Colonic mucosa (tissue), 4 donors: ENCODE measurements at regions not wholly inside any gene's neighbourhood (a gene's known extent, or its start where the extent isn't known, plus 50 kb on each side); places are given as distances from the start of the nearest gene placed in this dataset.

Experiments used
- DNase-seq: peaks from one replicate; pipeline ENCODE4 v3.0.0-alpha.2; 2020
- H3K27ac ChIP-seq: fragments of 200-600 bp; one replicate; pipeline ENCODE4 v1.8.0; 2021
- H3K27me3 ChIP-seq: fragments of 200-600 bp; one replicate; pipeline ENCODE4 v1.8.0; 2021
- H3K36me3 ChIP-seq: fragments of 200-600 bp; one replicate; pipeline ENCODE4 v1.8.0; 2021
- H3K4me1 ChIP-seq: fragments of 200-600 bp; one replicate; pipeline ENCODE4 v1.8.0; 2021; ENCODE audit warnings: mild to moderate bottlenecking
- H3K4me3 ChIP-seq: fragments of 200-600 bp; one replicate; pipeline ENCODE4 v1.8.0; 2021
- H3K9ac ChIP-seq, 2 donors: one replicate each; pipeline ENCODE4 v1.7.0; 2013; ENCODE audit warnings: control low read depth in 2 of 2, low read depth in 2 of 2, low read length in 2 of 2
- H3K9me3 ChIP-seq: fragments of 200-600 bp; one replicate; pipeline ENCODE4 v1.8.0; 2021
- intact Hi-C: fragments of 100-400 bp; cut with DNase I; formaldehyde crosslinking; loops from one replicate; pipeline ENCODE4 v1.14.1; 2022
- TF ChIP-seq, protein P1 (sequence below): fragments of 200-600 bp; IDR thresholded peaks from one replicate; pipeline ENCODE4 v1.8.0; 2022; ENCODE audit warnings: antibody characterized with exemption, mild to moderate bottlenecking
- donor health status: healthy.
- donor health status: DM: no; HTN: no; CAD: no.
- donor health status: DM: no; HTN: no; CAD: no.

DNA sequence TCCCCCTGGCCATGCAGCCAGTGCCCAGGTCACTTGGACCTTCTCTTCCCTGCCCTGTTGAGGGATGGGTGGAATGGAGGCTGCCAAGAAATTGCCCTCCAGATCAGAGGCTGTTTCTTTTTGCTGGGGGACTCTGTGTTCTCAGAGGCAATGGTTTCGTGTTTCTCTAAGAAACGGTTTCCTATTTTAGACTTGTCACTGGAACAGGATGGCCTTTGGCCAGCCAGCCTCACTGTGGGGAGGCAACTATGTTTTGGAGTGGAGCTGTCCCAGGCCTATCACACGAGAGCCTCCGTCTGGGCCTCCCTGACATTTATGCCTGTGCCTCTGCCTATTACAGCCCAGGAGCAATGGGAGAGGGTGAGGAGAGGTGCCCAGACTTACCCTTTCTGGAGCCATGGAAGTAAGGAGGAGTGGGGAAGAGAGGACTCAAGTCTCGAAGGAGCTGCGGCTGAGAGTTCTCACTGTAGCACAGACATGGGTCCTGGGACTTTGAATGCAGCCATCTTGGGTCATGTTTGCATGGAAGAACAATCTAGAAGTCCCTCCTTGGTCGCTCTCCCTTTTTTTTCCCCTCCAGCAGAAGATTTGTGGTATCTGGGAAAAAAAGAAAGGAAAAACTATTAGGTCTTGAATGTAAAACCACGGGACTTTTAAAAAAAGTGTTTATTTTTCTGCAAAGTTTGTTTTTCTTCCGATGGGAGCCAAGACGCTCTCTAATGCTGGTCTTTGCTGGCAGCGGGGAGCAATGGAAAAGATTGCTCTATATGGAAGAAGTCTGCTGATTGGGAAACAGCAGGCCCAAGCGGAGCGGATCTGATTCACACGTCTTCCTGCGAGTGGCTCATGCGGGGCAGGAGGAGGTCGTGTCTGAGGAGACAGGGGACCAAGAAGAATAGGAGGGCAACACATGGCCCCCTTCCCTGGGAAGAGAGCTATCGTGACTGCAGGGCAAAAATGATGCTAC lies 219.2 kb downstream of the FOXD2 start:
- Histone ChIP-seq H3K9ac (no peak overlapping the region), H3K27ac (no peak overlapping the region), H3K36me3 (no peaks in the 10 kb centered on the region), H3K4me3 (no peak overlapping the region), H3K4me1 (peaks cover 3% of the 10 kb centered on the region), H3K9me3 (no peaks in the 10 kb centered on the region), H3K27me3 (no peaks in the 10 kb centered on the region)
- TF ChIP-seq, protein P1, sequence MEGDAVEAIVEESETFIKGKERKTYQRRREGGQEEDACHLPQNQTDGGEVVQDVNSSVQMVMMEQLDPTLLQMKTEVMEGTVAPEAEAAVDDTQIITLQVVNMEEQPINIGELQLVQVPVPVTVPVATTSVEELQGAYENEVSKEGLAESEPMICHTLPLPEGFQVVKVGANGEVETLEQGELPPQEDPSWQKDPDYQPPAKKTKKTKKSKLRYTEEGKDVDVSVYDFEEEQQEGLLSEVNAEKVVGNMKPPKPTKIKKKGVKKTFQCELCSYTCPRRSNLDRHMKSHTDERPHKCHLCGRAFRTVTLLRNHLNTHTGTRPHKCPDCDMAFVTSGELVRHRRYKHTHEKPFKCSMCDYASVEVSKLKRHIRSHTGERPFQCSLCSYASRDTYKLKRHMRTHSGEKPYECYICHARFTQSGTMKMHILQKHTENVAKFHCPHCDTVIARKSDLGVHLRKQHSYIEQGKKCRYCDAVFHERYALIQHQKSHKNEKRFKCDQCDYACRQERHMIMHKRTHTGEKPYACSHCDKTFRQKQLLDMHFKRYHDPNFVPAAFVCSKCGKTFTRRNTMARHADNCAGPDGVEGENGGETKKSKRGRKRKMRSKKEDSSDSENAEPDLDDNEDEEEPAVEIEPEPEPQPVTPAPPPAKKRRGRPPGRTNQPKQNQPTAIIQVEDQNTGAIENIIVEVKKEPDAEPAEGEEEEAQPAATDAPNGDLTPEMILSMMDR: no peak
- no peak for DNase-seq
- intact Hi-C loops: no loop called here

DNA sequence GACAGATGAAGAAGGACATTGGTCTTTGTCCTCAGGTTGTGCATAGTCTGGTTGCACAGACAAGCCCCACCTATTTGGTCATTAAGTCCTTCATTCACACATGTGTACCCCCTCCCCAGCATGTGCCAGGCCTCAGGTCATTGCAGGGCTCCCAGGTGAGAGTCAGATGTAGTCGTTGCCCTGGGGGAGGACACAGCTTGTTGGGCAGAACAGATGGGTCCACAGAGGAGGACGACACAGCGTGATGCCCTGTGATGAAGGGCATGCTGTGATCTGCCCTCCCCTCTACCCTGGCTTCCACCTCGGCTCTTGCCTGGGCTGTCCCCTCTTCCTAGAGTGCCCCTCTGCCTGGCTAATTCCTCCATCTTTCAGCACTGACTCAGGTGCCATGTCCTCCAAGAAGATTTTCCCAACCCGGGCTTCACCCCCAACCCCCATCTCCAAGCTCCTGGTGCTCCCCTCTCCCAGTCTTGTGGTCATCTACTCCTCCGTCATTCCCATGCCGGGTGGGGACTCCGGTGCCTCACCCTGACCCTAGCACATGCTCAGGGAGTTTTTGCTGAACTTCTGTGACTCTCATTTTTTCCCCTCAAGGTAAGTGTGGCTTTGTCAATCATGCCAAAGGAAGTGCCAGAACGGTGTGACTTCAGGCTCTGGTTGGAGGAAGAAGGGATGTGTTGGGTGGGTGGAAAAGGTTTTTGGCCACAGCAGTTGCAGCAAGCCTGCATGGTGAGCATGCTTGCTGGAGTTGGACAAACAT lies 220.5 kb downstream of the FOXD2 start:
- TF ChIP-seq, protein P1: no peak
- Histone ChIP-seq H3K27ac (no peak overlapping the region), H3K9ac (no peak overlapping the region), H3K27me3 (no peaks in the 10 kb centered on the region), H3K4me3 (no peak overlapping the region), H3K4me1 (no peaks in the 10 kb centered on the region), H3K9me3 (no peaks in the 10 kb centered on the region), H3K36me3 (no peaks in the 10 kb centered on the region)
- intact Hi-C loops: no loop called here
- no peak for DNase-seq

DNA sequence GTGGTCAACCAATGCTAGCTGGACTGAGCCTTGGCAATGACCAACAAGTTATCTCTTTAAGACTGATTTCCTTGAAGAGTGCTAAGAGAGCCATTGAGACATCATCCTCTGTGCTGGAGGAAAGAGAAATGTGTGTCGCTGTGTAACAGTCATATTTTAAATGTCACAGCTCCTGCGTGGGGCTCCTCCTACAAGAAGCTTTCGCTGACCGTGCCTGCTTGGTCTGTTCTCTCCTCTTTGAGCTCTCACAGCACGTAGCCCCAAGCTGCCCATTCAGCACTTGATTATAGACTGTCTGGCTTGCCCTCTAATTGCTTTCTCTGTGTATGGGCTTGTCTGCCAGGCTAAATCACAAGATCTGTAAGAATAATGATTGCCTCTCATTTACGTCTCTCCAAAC lies 221.3 kb downstream of the FOXD2 start:
- DNase-seq: no peak
- Histone ChIP-seq H3K4me1 (no peaks in the 10 kb centered on the region), H3K9me3 (no peaks in the 10 kb centered on the region), H3K27ac (no peak overlapping the region), H3K27me3 (no peaks in the 10 kb centered on the region), H3K9ac (no peak overlapping the region), H3K4me3 (no peak overlapping the region), H3K36me3 (no peaks in the 10 kb centered on the region)
- TF ChIP-seq, protein P1: no peak
- intact Hi-C loops: no loop called here

DNA sequence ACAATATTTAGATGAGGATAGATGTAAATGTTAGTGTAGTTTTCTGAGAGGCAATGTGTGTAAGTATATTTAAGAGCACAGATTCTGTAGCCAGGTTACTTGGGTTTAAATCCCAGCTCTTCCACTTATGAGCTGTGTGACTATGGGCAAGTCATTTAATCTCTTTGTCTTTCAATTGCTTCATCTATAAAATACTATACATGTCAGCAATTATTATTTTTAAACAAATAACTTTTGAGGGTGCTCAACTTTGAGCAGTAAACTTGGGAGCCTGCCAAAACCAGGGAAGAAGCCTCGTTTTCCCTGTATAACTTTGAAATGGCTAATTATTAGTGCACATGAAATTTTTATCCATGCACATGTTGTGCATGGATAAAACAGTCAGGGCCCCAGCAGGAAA lies 222.8 kb downstream of the FOXD2 start:
- Histone ChIP-seq H3K27me3 (no peaks in the 10 kb centered on the region), H3K36me3 (no peaks in the 10 kb centered on the region), H3K4me3 (no peak overlapping the region), H3K4me1 (no peaks in the 10 kb centered on the region), H3K9me3 (no peaks in the 10 kb centered on the region), H3K9ac (no peak overlapping the region), H3K27ac (no peak overlapping the region)
- TF ChIP-seq, protein P1: no peak
- DNase-seq: no peak
- intact Hi-C loops: no loop called here

DNA sequence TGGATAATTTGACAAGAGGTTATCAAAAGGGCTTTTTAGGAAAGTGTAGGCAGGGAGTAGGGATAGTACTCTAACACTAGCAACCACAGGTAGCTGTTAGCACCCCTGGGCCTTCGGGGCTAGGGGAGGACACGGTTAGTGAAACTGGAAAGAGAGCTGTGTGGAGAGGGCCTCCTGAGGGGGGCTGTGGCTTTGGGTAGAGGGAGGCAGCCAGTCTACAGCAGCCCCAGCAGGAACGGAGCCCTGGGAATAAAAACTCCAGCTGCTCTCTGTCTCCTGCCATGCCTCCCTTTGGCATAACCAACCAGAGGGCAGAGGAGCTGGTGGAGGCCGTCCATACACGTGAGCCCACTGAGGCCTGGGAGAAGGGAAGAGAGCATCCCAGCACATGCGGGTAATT lies 223.2 kb downstream of the FOXD2 start:
- no peak overlapping the region for H3K27ac ChIP-seq
- TF ChIP-seq, protein P1: no peak
- intact Hi-C loops: no loop called here
- no peaks in the 10 kb centered on the region for H3K9me3 ChIP-seq
- H3K9ac ChIP-seq: no peak overlapping the region
- H3K27me3 ChIP-seq: no peaks in the 10 kb centered on the region
- no peak overlapping the region for H3K4me3 ChIP-seq
- no peaks in the 10 kb centered on the region for H3K36me3 ChIP-seq
- DNase-seq: no peak
- no peaks in the 10 kb centered on the region for H3K4me1 ChIP-seq
